H1 (cell line): ENCODE measurements at regions not wholly inside any gene's neighbourhood (a gene's known extent, or its start where the extent isn't known, plus 50 kb on each side); places are given as distances from the start of the nearest gene placed in this dataset.

Experiments used
- ASH2L ChIP-seq: fragments of 200-600, 300-600 bp; sonication (generic); IDR thresholded peaks from one replicate; pipeline ENCODE4 v1.7.1; 2017; ENCODE audit warnings: low read length
- CHD2 ChIP-seq: IDR thresholded peaks from 2 replicates; pipeline ENCODE4 v1.6.1; 2012; ENCODE audit warnings: low read length, improper control_type of control experiment
- CTBP2 ChIP-seq: IDR thresholded peaks from 2 replicates; pipeline ENCODE4 v1.7.0; 2011; ENCODE audit warnings: borderline replicate concordance, mild to moderate bottlenecking, moderate library complexity, mixed read lengths, low read length; ENCODE audit not compliant: insufficient read depth, insufficient read length
- MAFK ChIP-seq: IDR thresholded peaks from 2 replicates; pipeline ENCODE4 v1.6.1; 2012; ENCODE audit warnings: low read depth, mild to moderate bottlenecking, improper control_type of control experiment, low read length
- RAD21 ChIP-seq, 2 experiments: IDR thresholded peaks in 1 of 2; conservative IDR thresholded peaks in 1 of 2; 2 replicates each; pipeline ENCODE4 v1.6.1; 2011; ENCODE audit warnings: low read depth in 2 of 2, low read length in 2 of 2, improper control_type of control experiment in 1 of 2, inconsistent platforms in 1 of 2, mild to moderate bottlenecking in 1 of 2, moderate library complexity in 1 of 2
- SAP30 ChIP-seq: fragments of 300-600 bp; sonication (generic); IDR thresholded peaks from 2 replicates; pipeline ENCODE4 v1.7.1; 2012; ENCODE audit warnings: low read length, moderate library complexity, mild to moderate bottlenecking, inconsistent platforms; ENCODE audit not compliant: insufficient read depth, insufficient replicate concordance
- TCF12 ChIP-seq: IDR thresholded peaks from 2 replicates; pipeline ENCODE4 v1.6.1; 2011; ENCODE audit warnings: low read depth, mild to moderate bottlenecking, low read length
- YY1 ChIP-seq: IDR thresholded peaks from 2 replicates; pipeline ENCODE4 v1.6.1; 2011; ENCODE audit warnings: low read depth, mild to moderate bottlenecking, low read length

- TF ChIP-seq RAD21 (IDR thresholded peaks at IDR 0.05 in 1 of 2, conservative IDR thresholded peaks at IDR 0.05 in 1 of 2; ENCODE audit: low read depth in 2 of 2, low read length in 2 of 2): no peak
- no peak for TF ChIP-seq CHD2
- TF ChIP-seq ASH2L: no peak
- no peak for TF ChIP-seq TCF12
- TF ChIP-seq SAP30: no peak
- TF ChIP-seq CTBP2: no peak
- TF ChIP-seq MAFK: no peak
- TF ChIP-seq YY1: no peak
Observed at GRCh38 chr15:91508633-91509032, 344.9 kb upstream of the SLCO3A1 start (continued).
